Left ventricle myocardium inferior (tissue), 1 donor: ENCODE measurements at regions not wholly inside any gene's neighbourhood (a gene's known extent, or its start where the extent isn't known, plus 50 kb on each side); places are given as distances from the start of the nearest gene placed in this dataset.

Experiments used
- DNase-seq: peaks from one replicate; pipeline ENCODE4 v3.0.0-alpha.2; 2020
- H3K27ac ChIP-seq: fragments of 200-600 bp; replicated peaks from 2 replicates; pipeline ENCODE4 v1.8.0; 2021
- H3K27me3 ChIP-seq: fragments of 200-600 bp; 2 replicates; pipeline ENCODE4 v1.8.0; 2021; ENCODE audit warnings: low read depth
- H3K36me3 ChIP-seq: fragments of 200-600 bp; 2 replicates; pipeline ENCODE4 v1.8.0; 2021
- H3K4me1 ChIP-seq: fragments of 200-600 bp; 2 replicates; pipeline ENCODE4 v1.8.0; 2021
- H3K4me3 ChIP-seq: fragments of 200-600 bp; 2 replicates; pipeline ENCODE4 v1.8.0; 2021; ENCODE audit warnings: mild to moderate bottlenecking, moderate library complexity
- H3K9me3 ChIP-seq: fragments of 200-600 bp; replicated peaks from 2 replicates; pipeline ENCODE4 v1.8.0; 2021
- CTCF ChIP-seq: fragments of 200-600 bp; IDR thresholded peaks from 2 replicates; pipeline ENCODE4 v1.8.0; 2021; ENCODE audit warnings: antibody characterized with exemption, mild to moderate bottlenecking, borderline replicate concordance
- intact Hi-C: fragments of 100-400 bp; cut with micrococcal nuclease; formaldehyde crosslinking; loops from one replicate; pipeline ENCODE4 v1.11.0; 2022
- donor health status: DM: no; HTN: yes; CAD: no; lungs with severe emphysema.

- TF ChIP-seq CTCF: no peak
Measured at GRCh38 chr12:11499806-11500187, 104.4 kb upstream of the PRB2 start.

GRCh38 chr12:11500188-11500860 is 105.0 kb upstream of the PRB2 start:
- intact Hi-C loops: no loop called here
- no peak overlapping the region for H3K27ac ChIP-seq
- no peak overlapping the region for H3K4me3 ChIP-seq
- TF ChIP-seq CTCF: no peak
- H3K36me3 ChIP-seq: no peaks in the 10 kb centered on the region
- H3K27me3 ChIP-seq: peaks cover 74% of the 10 kb centered on the region
- H3K9me3 ChIP-seq: no peaks in the 10 kb centered on the region
- peak; percentile 77 for DNase-seq
- H3K4me1 ChIP-seq: peaks cover 5% of the 10 kb centered on the region

More at GRCh38 chr12:11499806-11500187, 104.4 kb upstream of the PRB2 start:
- no peaks in the 10 kb centered on the region for H3K36me3 ChIP-seq
- H3K27ac ChIP-seq: no peak overlapping the region
- no peak for DNase-seq
- H3K4me3 ChIP-seq: no peak overlapping the region
- intact Hi-C loops: no loop called here
- peaks cover 5% of the 10 kb centered on the region for H3K4me1 ChIP-seq
- H3K9me3 ChIP-seq: no peaks in the 10 kb centered on the region
- H3K27me3 ChIP-seq: peaks cover 74% of the 10 kb centered on the region

- Histone ChIP-seq H3K4me3 (no peak overlapping the region), H3K27ac (no peak overlapping the region), H3K9me3 (no peaks in the 10 kb centered on the region), H3K36me3 (no peaks in the 10 kb centered on the region), H3K4me1 (peaks cover 5% of the 10 kb centered on the region), H3K27me3 (peaks cover 72% of the 10 kb centered on the region)
- intact Hi-C loops: no loop called here
- TF ChIP-seq CTCF: no peak
- no peak for DNase-seq
Measured at GRCh38 chr12:11500861-11501230, 105.5 kb upstream of the PRB2 start.

- TF ChIP-seq CTCF: no peak
- intact Hi-C loops: no loop called here
- Histone ChIP-seq H3K4me1 (no peaks in the 10 kb centered on the region), H3K36me3 (no peaks in the 10 kb centered on the region), H3K27ac (no peak overlapping the region), H3K9me3 (no peaks in the 10 kb centered on the region), H3K4me3 (no peak overlapping the region), H3K27me3 (peaks cover 16% of the 10 kb centered on the region)
- DNase-seq: no peak
Measured at GRCh38 chr12:11508699-11509098, 113.3 kb upstream of the PRB2 start.

- no peak for TF ChIP-seq CTCF
- intact Hi-C loops: no loop called here
- Histone ChIP-seq H3K9me3 (no peaks in the 10 kb centered on the region), H3K27ac (no peak overlapping the region), H3K4me1 (no peaks in the 10 kb centered on the region), H3K4me3 (no peak overlapping the region), H3K27me3 (peaks cover 12% of the 10 kb centered on the region), H3K36me3 (no peaks in the 10 kb centered on the region)
- DNase-seq: no peak
Measured at GRCh38 chr12:11509326-11509725, 114.0 kb upstream of the PRB2 start.
